Adipocyte (in vitro differentiated cells): ENCODE measurements at regions not wholly inside any gene's neighbourhood (a gene's known extent, or its start where the extent isn't known, plus 50 kb on each side); places are given as distances from the start of the nearest gene placed in this dataset.

Source experiments
- DNase-seq: peaks from one replicate; pipeline ENCODE4 v3.0.0-alpha.2; 2015; ENCODE audit warnings: low read depth
- H3K27me3 ChIP-seq: replicated peaks from 2 replicates; pipeline ENCODE4 v1.7.0; 2013; ENCODE audit warnings: mild to moderate bottlenecking, low read length, moderate library complexity; ENCODE audit not compliant: control insufficient read depth, insufficient read depth
- H3K36me3 ChIP-seq: 2 replicates; pipeline ENCODE4 v1.7.0; 2013; ENCODE audit warnings: low read length, mild to moderate bottlenecking, moderate library complexity; ENCODE audit not compliant: control insufficient read depth, insufficient read depth, severe bottlenecking
- H3K4me1 ChIP-seq: 2 replicates; pipeline ENCODE4 v1.7.0; 2013; ENCODE audit warnings: mild to moderate bottlenecking, low read length, moderate library complexity; ENCODE audit not compliant: control insufficient read depth, insufficient read depth
- H3K4me3 ChIP-seq: 2 replicates; pipeline ENCODE4 v1.7.0; 2013; ENCODE audit warnings: mild to moderate bottlenecking, low read length, moderate library complexity
- H3K9ac ChIP-seq: 2 replicates; pipeline ENCODE4 v1.7.0; 2013; ENCODE audit warnings: mild to moderate bottlenecking, low read length, moderate library complexity
- H3K9me3 ChIP-seq: 2 replicates; pipeline ENCODE4 v1.7.0; 2013; ENCODE audit warnings: mild to moderate bottlenecking, low read length, moderate library complexity; ENCODE audit not compliant: control insufficient read depth

GRCh38 chr18:70423120-70423519, 134.3 kb downstream of the SOCS6 start:
- no peak overlapping the region for H3K9ac ChIP-seq
- peaks cover 35% of the 10 kb centered on the region for H3K4me1 ChIP-seq
- H3K4me3 ChIP-seq, result no peak overlapping the region
- H3K27me3 ChIP-seq, result no peaks in the 10 kb centered on the region
- H3K9me3 ChIP-seq, result no peaks in the 10 kb centered on the region
- DNase-seq, result no peak
- no peaks in the 10 kb centered on the region for H3K36me3 ChIP-seq

- Histone ChIP-seq H3K9ac (no peak overlapping the region), H3K36me3 (no peaks in the 10 kb centered on the region), H3K27me3 (no peaks in the 10 kb centered on the region), H3K4me3 (no peak overlapping the region), H3K4me1 (peaks cover 35% of the 10 kb centered on the region), H3K9me3 (no peaks in the 10 kb centered on the region)
- peak; percentile 18 for DNase-seq
Measured at GRCh38 chr18:70422391-70422965, 133.6 kb downstream of the SOCS6 start.

GRCh38 chr18:70421471-70422390, 132.9 kb downstream of the SOCS6 start:
- Histone ChIP-seq H3K36me3 (no peaks in the 10 kb centered on the region), H3K4me3 (no peak overlapping the region), H3K27me3 (no peaks in the 10 kb centered on the region), H3K9ac (peak overlapping the region; percentile 19), H3K4me1 (peaks cover 35% of the 10 kb centered on the region), H3K9me3 (no peaks in the 10 kb centered on the region)
- peak; percentile 72 for DNase-seq

GRCh38 chr18:70420146-70420898, 131.5 kb downstream of the SOCS6 start:
- no peak overlapping the region for H3K9ac ChIP-seq
- DNase-seq, result peak; percentile 44
- H3K27me3 ChIP-seq, result no peaks in the 10 kb centered on the region
- no peaks in the 10 kb centered on the region for H3K9me3 ChIP-seq
- peaks cover 35% of the 10 kb centered on the region for H3K4me1 ChIP-seq
- peak overlapping the region; percentile 46 for H3K4me3 ChIP-seq
- H3K36me3 ChIP-seq, result no peaks in the 10 kb centered on the region

GRCh38 chr18:70419526-70419925, 130.7 kb downstream of the SOCS6 start:
- no peak overlapping the region for H3K9ac ChIP-seq
- DNase-seq, result peak; percentile 41
- no peaks in the 10 kb centered on the region for H3K9me3 ChIP-seq
- H3K27me3 ChIP-seq, result no peaks in the 10 kb centered on the region
- no peaks in the 10 kb centered on the region for H3K36me3 ChIP-seq
- H3K4me3 ChIP-seq, result peak overlapping the region; percentile 46
- H3K4me1 ChIP-seq, result peaks cover 35% of the 10 kb centered on the region

GRCh38 chr18:70418546-70419311, 129.9 kb downstream of the SOCS6 start:
- no peak overlapping the region for H3K4me3 ChIP-seq
- peaks cover 35% of the 10 kb centered on the region for H3K4me1 ChIP-seq
- H3K27me3 ChIP-seq, result no peaks in the 10 kb centered on the region
- no peak overlapping the region for H3K9ac ChIP-seq
- H3K9me3 ChIP-seq, result no peaks in the 10 kb centered on the region
- H3K36me3 ChIP-seq, result no peaks in the 10 kb centered on the region
- no peak for DNase-seq

GRCh38 chr18:70417847-70418246, 129.0 kb downstream of the SOCS6 start:
- no peaks in the 10 kb centered on the region for H3K36me3 ChIP-seq
- H3K9me3 ChIP-seq, result no peaks in the 10 kb centered on the region
- no peaks in the 10 kb centered on the region for H3K27me3 ChIP-seq
- peaks cover 34% of the 10 kb centered on the region for H3K4me1 ChIP-seq
- H3K4me3 ChIP-seq, result no peak overlapping the region
- H3K9ac ChIP-seq, result no peak overlapping the region
- no peak for DNase-seq

GRCh38 chr18:70416496-70416895, 127.7 kb downstream of the SOCS6 start:
- Histone ChIP-seq H3K27me3 (no peaks in the 10 kb centered on the region), H3K4me3 (no peak overlapping the region)

GRCh38 chr18:70415823-70416488, 127.1 kb downstream of the SOCS6 start:
- H3K9me3 ChIP-seq, result no peaks in the 10 kb centered on the region
- no peak for DNase-seq
- peaks cover 19% of the 10 kb centered on the region for H3K4me1 ChIP-seq
- H3K27me3 ChIP-seq, result no peaks in the 10 kb centered on the region
- no peaks in the 10 kb centered on the region for H3K36me3 ChIP-seq
- H3K9ac ChIP-seq, result no peak overlapping the region
- H3K4me3 ChIP-seq, result no peak overlapping the region

More at GRCh38 chr18:70416496-70416895, 127.7 kb downstream of the SOCS6 start:
- H3K9ac ChIP-seq, result no peak overlapping the region
- DNase-seq, result no peak
- peaks cover 22% of the 10 kb centered on the region for H3K4me1 ChIP-seq
- H3K36me3 ChIP-seq, result no peaks in the 10 kb centered on the region
- H3K9me3 ChIP-seq, result no peaks in the 10 kb centered on the region

GRCh38 chr18:70414315-70414900, 125.6 kb downstream of the SOCS6 start:
- Histone ChIP-seq H3K4me3 (no peak overlapping the region), H3K36me3 (no peaks in the 10 kb centered on the region), H3K9ac (no peak overlapping the region), H3K4me1 (peaks cover 3% of the 10 kb centered on the region), H3K9me3 (no peaks in the 10 kb centered on the region), H3K27me3 (no peaks in the 10 kb centered on the region)
- no peak for DNase-seq
